ENCODE measurements at regions not wholly inside any gene's neighbourhood (a gene's known extent, or its start where the extent isn't known, plus 50 kb on each side); places are given as distances from the start of the nearest gene placed in this dataset.

GRCh38 chr13:85626603-85627002, 172.6 kb downstream of the SLITRK6 start:
- ATAC-seq (ENCODE audit: low read depth) = no peak
- no peak overlapping the region for H2BK15ac ChIP-seq (ENCODE audit: low read depth, low read length)
- H3K4me1 ChIP-seq (ENCODE audit: control insufficient read depth, insufficient read depth, low read length) = no peaks in the 10 kb centered on the region
- no peak overlapping the region for H4K8ac ChIP-seq (ENCODE audit: low read depth in 2 of 2, low read length in 2 of 2)
- no peak overlapping the region for H3K4me2 ChIP-seq (ENCODE audit: low read depth, low read length)
- no peaks in the 10 kb centered on the region for H3K9me1 ChIP-seq (ENCODE audit: insufficient read depth, low read length)
- in situ Hi-C loops (cut with MboI; ENCODE audit: low sequenced_read_pairs) = no loop called here
- H4K5ac ChIP-seq (ENCODE audit: low read depth, low read length) = no peak overlapping the region
- no peak overlapping the region for H2BK5ac ChIP-seq (ENCODE audit: low read depth, low read length, poor library complexity, severe bottlenecking)
- dilution Hi-C loops (cut with HindIII; ENCODE audit: low sequenced_read_pairs, unreplicated experiment) = no loop called here
- no peak overlapping the region for H3K9ac ChIP-seq (ENCODE audit: low read depth, low read length)
- H3K27me3 ChIP-seq (ENCODE audit: control insufficient read depth, insufficient read depth, low read length) = no peaks in the 10 kb centered on the region
- H3K4ac ChIP-seq (ENCODE audit: low read depth, low read length) = no peak overlapping the region
- H2AK5ac ChIP-seq (ENCODE audit: low read depth, low read length) = no peak overlapping the region
- intact Hi-C loops (cut with micrococcal nuclease) = no loop called here
- H3K14ac ChIP-seq (replicated peaks; ENCODE audit: low read depth, low read length) = no peak overlapping the region
- POLR2A ChIA-PET (ENCODE audit: unreplicated experiment) = no interaction called here
- no peaks in the 10 kb centered on the region for H3K79me1 ChIP-seq (ENCODE audit: low read depth in 1 of 2, low read length in 2 of 2)
- no peak overlapping the region for H3K27ac ChIP-seq (ENCODE audit: insufficient read depth, low read length)
- H2AFZ ChIP-seq (replicated peaks; ENCODE audit: low read length, poor library complexity) = no peak overlapping the region
- H2BK20ac ChIP-seq (ENCODE audit: low read depth, low read length) = no peak overlapping the region
- H2BK120ac ChIP-seq (ENCODE audit: low read depth, low read length) = no peak overlapping the region
- no peaks in the 10 kb centered on the region for H4K20me1 ChIP-seq (ENCODE audit: insufficient read depth, low read length)
- no peak overlapping the region for H3K56ac ChIP-seq (ENCODE audit: extremely low read depth, insufficient read depth, low read length)
- no peak overlapping the region for H4K91ac ChIP-seq (ENCODE audit: insufficient read depth, low read depth, low read length)
- H3K36me3 ChIP-seq (ENCODE audit: control insufficient read depth, insufficient read depth, low read length) = no peaks in the 10 kb centered on the region
- no peak for DNase-seq
- no peak overlapping the region for H3K23ac ChIP-seq (ENCODE audit: low read depth, low read length)
- no peak overlapping the region for H3K4me3 ChIP-seq (ENCODE audit: insufficient read depth, low read depth, low read length)
- no peaks in the 10 kb centered on the region for H3K9me3 ChIP-seq (ENCODE audit: control insufficient read depth, insufficient read depth, low read length)
- CTCF ChIA-PET = no interaction called here
- no peak overlapping the region for H2AK9ac ChIP-seq (replicated peaks; ENCODE audit: low read depth, low read length, poor library complexity)
- H3K18ac ChIP-seq (ENCODE audit: low read depth, low read length) = no peak overlapping the region
- BruUV-seq (replicated peaks) = no TSS peak
- WGBS, 2 experiments (ENCODE audit: extremely low coverage in 2 of 2, insufficient read length in 1 of 2) = no CpG with 5 or more reads among the region's 4 CpGs
- TF ChIP-seq SMC3 (IDR thresholded peaks at IDR 0.05; ENCODE audit: low read depth, low read length) = no peak
- no peak for TF ChIP-seq ELK1 (IDR thresholded peaks at IDR 0.05; ENCODE audit: borderline replicate concordance, low read depth, low read length)
- TF ChIP-seq FOS (IDR thresholded peaks at IDR 0.05; ENCODE audit: low read depth, low read length) = no peak
- no peak for TF ChIP-seq MAZ (IDR thresholded peaks at IDR 0.05; ENCODE audit: borderline replicate concordance, low read depth, low read length)
- TF ChIP-seq POLR2A (IDR thresholded peaks at IDR 0.05; ENCODE audit: low read depth, low read length) = no peak
- no peak for TF ChIP-seq MXI1 (IDR thresholded peaks at IDR 0.05; ENCODE audit: borderline replicate concordance, low read depth, low read length)
- no peak for TF ChIP-seq CHD1 (IDR thresholded peaks at IDR 0.05; ENCODE audit: low read depth, low read length)
- no peak for TF ChIP-seq RCOR1 (IDR thresholded peaks at IDR 0.05; ENCODE audit: insufficient replicate concordance, low read length)
- no peak for TF ChIP-seq MAFK (IDR thresholded peaks at IDR 0.05; ENCODE audit: low read depth, low read length)

Data from IMR-90 (cell line).